Common myeloid progenitor, CD34-positive (primary cell): ENCODE measurements at regions not wholly inside any gene's neighbourhood (a gene's known extent, or its start where the extent isn't known, plus 50 kb on each side); places are given as distances from the start of the nearest gene placed in this dataset.

ENCODE experiments used
- CTCF ChIA-PET: fragments of 350-600 bp; sonication (Branson Sonifier 250); formaldehyde crosslinking; loops from one replicate; lab custom pipeline; 2021; ENCODE audit warnings: antibody characterized with exemption; lab: Charles Lee
- POLR2A ChIA-PET: fragments of 350-600 bp; sonication (Branson Sonifier 250); formaldehyde crosslinking; loops from one replicate; lab custom pipeline; 2021; ENCODE audit warnings: antibody characterized with exemption; lab: Charles Lee
- DNase-seq, 3 donors: peaks; one replicate each; pipeline versions ENCODE4 v3.0.0 to v3.0.0-alpha.2; 2013
- H3K27ac ChIP-seq, 2 experiments: 1 replicate in 1 of 2; 2 replicates in 1 of 2; pipeline ENCODE4 v1.7.0; 2013; ENCODE audit warnings: inconsistent platforms in 2 of 2, low read length in 2 of 2, mild to moderate bottlenecking in 2 of 2, low read depth in 1 of 2, moderate library complexity in 1 of 2; ENCODE audit not compliant: severe bottlenecking in 2 of 2, insufficient read depth in 1 of 2, poor library complexity in 1 of 2
- H3K27me3 ChIP-seq, 5 experiments: replicated peaks in 2 of 5; 1 replicate in 3 of 5; 2 replicates in 2 of 5; pipeline versions ENCODE4 v1.6.1 to v1.7.0; 2013; ENCODE audit warnings: low read length in 4 of 5, mild to moderate bottlenecking in 2 of 5, moderate library complexity in 2 of 5, inconsistent platforms in 1 of 5; ENCODE audit not compliant: insufficient read depth in 5 of 5, control insufficient read depth in 4 of 5
- H3K36me3 ChIP-seq, 4 experiments: 1 replicate in 2 of 4; 2 replicates in 2 of 4; pipeline versions ENCODE4 v1.6.1 to v1.7.0; 2013; ENCODE audit warnings: low read length in 3 of 4, control low read depth in 1 of 4, mild to moderate bottlenecking in 1 of 4; ENCODE audit not compliant: control insufficient read depth in 4 of 4, insufficient read depth in 4 of 4
- H3K4me1 ChIP-seq, 4 experiments: 1 replicate in 3 of 4; 2 replicates in 1 of 4; pipeline versions ENCODE4 v1.6.1 to v1.7.1; 2013; ENCODE audit warnings: low read length in 3 of 4, mild to moderate bottlenecking in 3 of 4, control low read depth in 1 of 4, inconsistent platforms in 1 of 4, moderate library complexity in 1 of 4; ENCODE audit not compliant: control insufficient read depth in 4 of 4, insufficient read depth in 4 of 4; ENCODE audit errors: control extremely low read depth in 1 of 4
- H3K4me3 ChIP-seq, 7 experiments: 1 replicate in 4 of 7; 2 replicates in 3 of 7; pipeline versions ENCODE4 v1.5.1 to v1.7.0; 2013; ENCODE audit warnings: mild to moderate bottlenecking in 7 of 7, low read length in 6 of 7, moderate library complexity in 6 of 7, inconsistent platforms in 2 of 7, low read depth in 2 of 7, control low read depth in 1 of 7; ENCODE audit not compliant: insufficient read depth in 4 of 7, control insufficient read depth in 1 of 7; ENCODE audit errors: extremely low read depth in 1 of 7
- H3K9me3 ChIP-seq, 5 experiments: 1 replicate in 4 of 5; 2 replicates in 1 of 5; pipeline versions ENCODE4 v1.6.1 to v1.7.1; 2013; ENCODE audit warnings: low read length in 4 of 5, mild to moderate bottlenecking in 2 of 5, inconsistent platforms in 1 of 5, low read depth in 1 of 5, moderate library complexity in 1 of 5; ENCODE audit not compliant: control insufficient read depth in 4 of 5, insufficient read depth in 2 of 5; ENCODE audit errors: control extremely low read depth in 1 of 5
- WGBS: methylation state at CpG from one replicate; pipeline ENCODE4 v1.1.5; 2013; ENCODE audit not compliant: insufficient coverage; 5-methylcytosine and 5-hydroxymethylcytosine counted together

GRCh38 chr6:121499666-121500065 lies 64.2 kb downstream of the GJA1 start:
- Histone ChIP-seq H3K27ac (no peak overlapping the region), H3K36me3 (no peaks in the 10 kb centered on the region), H3K4me3 (no peak overlapping the region), H3K9me3 (no peaks in the 10 kb centered on the region), H3K27me3 (no peaks in the 10 kb centered on the region), H3K4me1 (no peaks in the 10 kb centered on the region)
- no CpG with 5 or more reads among the region's 2 CpGs for WGBS
- DNase-seq: no peak
- POLR2A ChIA-PET: no interaction called here
- CTCF ChIA-PET: no interaction called here

GRCh38 chr6:121503589-121503991 lies 68.1 kb downstream of the GJA1 start:
- Histone ChIP-seq H3K4me1 (no peaks in the 10 kb centered on the region), H3K27me3 (no peaks in the 10 kb centered on the region), H3K4me3 (no peak overlapping the region), H3K27ac (no peak overlapping the region), H3K36me3 (no peaks in the 10 kb centered on the region), H3K9me3 (peaks cover 0 to 2% (median 0%) of the 10 kb centered on the region in 5 experiments)
- ChIA-PET POLR2A (no interaction called here), CTCF (no interaction called here)
- no peak for DNase-seq
- WGBS: no CpG with 5 or more reads among the region's 2 CpGs

GRCh38 chr6:121504227-121504626 lies 68.8 kb downstream of the GJA1 start:
- no peak overlapping the region for H3K27ac ChIP-seq
- 40% methylated on average over 1 of the region's 1 CpG for WGBS

GRCh38 chr6:121505284-121505683 lies 69.8 kb downstream of the GJA1 start:
- H3K4me3 ChIP-seq: no peak overlapping the region
- POLR2A ChIA-PET: no interaction called here
- no peaks in the 10 kb centered on the region for H3K4me1 ChIP-seq
- peaks cover 0 to 2% (median 0%) of the 10 kb centered on the region in 5 experiments for H3K9me3 ChIP-seq
- H3K27me3 ChIP-seq: no peaks in the 10 kb centered on the region
- DNase-seq: no peak
- no peak overlapping the region for H3K27ac ChIP-seq
- no CpG with 5 or more reads among the region's 2 CpGs for WGBS
- H3K36me3 ChIP-seq: no peaks in the 10 kb centered on the region
- CTCF ChIA-PET: interaction anchor here (0.6 to 1.8 kb wide), 2 partner anchors 10 to 243 kb away, joined by 3 to 5 read pairs; no protein-coding TSS in a partner anchor

More at GRCh38 chr6:121504227-121504626, 68.8 kb downstream of the GJA1 start:
- Histone ChIP-seq H3K36me3 (no peaks in the 10 kb centered on the region), H3K9me3 (peaks cover 0 to 2% (median 0%) of the 10 kb centered on the region in 5 experiments), H3K27me3 (no peaks in the 10 kb centered on the region), H3K4me3 (no peak overlapping the region), H3K4me1 (no peaks in the 10 kb centered on the region)
- ChIA-PET CTCF (interaction anchor here (1.8 kb wide), 1 partner anchor 11 kb away, joined by 5 read pairs; no protein-coding TSS in a partner anchor), POLR2A (no interaction called here)
- DNase-seq: peak in 2 of 3 donors; percentile 6 to 22

GRCh38 chr6:121506761-121507754 lies 71.6 kb downstream of the GJA1 start:
- no peaks in the 10 kb centered on the region for H3K27me3 ChIP-seq
- WGBS: 68% methylated on average over 5 of the region's 7 CpGs
- no peaks in the 10 kb centered on the region for H3K36me3 ChIP-seq
- no peaks in the 10 kb centered on the region for H3K4me1 ChIP-seq
- H3K4me3 ChIP-seq: no peak overlapping the region
- ChIA-PET POLR2A (no interaction called here), CTCF (interaction anchor here (0.5 kb wide), 1 partner anchor 293 kb away, joined by 3 read pairs; no protein-coding TSS in a partner anchor)
- no peak for DNase-seq
- H3K9me3 ChIP-seq: peaks cover 0 to 2% (median 0%) of the 10 kb centered on the region in 5 experiments
- H3K27ac ChIP-seq: no peak overlapping the region

- ChIA-PET CTCF (interaction anchor here (1.1 kb wide), 1 partner anchor 8 kb away, joined by 3 read pairs; no protein-coding TSS in a partner anchor), POLR2A (no interaction called here)
- no peaks in the 10 kb centered on the region for H3K4me1 ChIP-seq
- no peaks in the 10 kb centered on the region for H3K36me3 ChIP-seq
- H3K4me3 ChIP-seq: no peak overlapping the region
- WGBS: 97% methylated on average over 3 of the region's 8 CpGs
- no peak overlapping the region for H3K27ac ChIP-seq
- no peak for DNase-seq
- peaks cover 0 to 2% (median 0%) of the 10 kb centered on the region in 5 experiments for H3K9me3 ChIP-seq
- no peaks in the 10 kb centered on the region for H3K27me3 ChIP-seq
These were observed 75.2 kb downstream of the GJA1 start for GRCh38 chr6:121510568-121511177.
